Liver (tissue), 3 donors: ENCODE measurements at regions not wholly inside any gene's neighbourhood (a gene's known extent, or its start where the extent isn't known, plus 50 kb on each side); places are given as distances from the start of the nearest gene placed in this dataset.
"Not testable (repeated sequence)": the region's sequence is repeated elsewhere in the genome, so short reads cannot be mapped to it uniquely, and the experiment has no call there.

Experiments used
- FOXA1 ChIP-seq: IDR thresholded peaks from 2 replicates; pipeline ENCODE4 v1.6.1; 2016; ENCODE audit warnings: antibody characterized with exemption
- FOXA2 ChIP-seq: IDR thresholded peaks from 2 replicates; pipeline ENCODE4 v1.6.1; 2016; ENCODE audit warnings: antibody characterized with exemption
- GABPA ChIP-seq, 2 donors: IDR thresholded peaks in 1 of 2; conservative IDR thresholded peaks in 1 of 2; 2 replicates each; pipeline ENCODE4 v1.6.1; 2016; ENCODE audit warnings: antibody characterized with exemption in 2 of 2, mild to moderate bottlenecking in 1 of 2, moderate library complexity in 1 of 2
- HNF4G ChIP-seq: IDR thresholded peaks from 2 replicates; pipeline ENCODE4 v1.6.1; 2016; ENCODE audit warnings: antibody characterized with exemption
- RAD21 ChIP-seq, 2 donors: IDR thresholded peaks; 2 replicates each; pipeline ENCODE4 v1.6.1; 2016; ENCODE audit warnings: antibody characterized with exemption in 2 of 2, mild to moderate bottlenecking in 2 of 2
- RXRA ChIP-seq, 2 donors: IDR thresholded peaks; 2 replicates each; pipeline ENCODE4 v1.6.1; 2017 to 2018; ENCODE audit warnings: antibody characterized with exemption in 2 of 2, mild to moderate bottlenecking in 1 of 2
- TAF1 ChIP-seq: conservative IDR thresholded peaks from 2 replicates; pipeline ENCODE4 v1.6.1; 2016; ENCODE audit warnings: antibody characterized with exemption, mild to moderate bottlenecking
- YY1 ChIP-seq: IDR thresholded peaks from 2 replicates; pipeline ENCODE4 v1.6.1; 2016; ENCODE audit warnings: antibody characterized with exemption, mild to moderate bottlenecking
- ZBTB33 ChIP-seq: IDR thresholded peaks from 2 replicates; pipeline ENCODE4 v1.6.1; 2016; ENCODE audit warnings: antibody characterized with exemption
- TF ChIP-seq, protein P1 (sequence below): fragments of 150-350 bp; IDR thresholded peaks from 2 replicates; pipeline ENCODE4 v1.5.1; 2017; ENCODE audit warnings: improper control_type of control experiment, low read depth, low read length; ENCODE audit not compliant: missing input control
- TF ChIP-seq, protein P2 (sequence below): IDR thresholded peaks from 2 replicates; pipeline ENCODE4 v1.6.1; 2016; ENCODE audit warnings: antibody characterized with exemption
- TF ChIP-seq, protein P3 (sequence below): IDR thresholded peaks from 2 replicates; pipeline ENCODE4 v1.6.1; 2016; ENCODE audit warnings: antibody characterized with exemption
- TF ChIP-seq, protein P4 (sequence below): IDR thresholded peaks from 2 replicates; pipeline ENCODE4 v1.6.1; 2016; ENCODE audit warnings: antibody characterized with exemption, mild to moderate bottlenecking
- donor health status: healthy.
- donor health status: healthy.

DNA sequence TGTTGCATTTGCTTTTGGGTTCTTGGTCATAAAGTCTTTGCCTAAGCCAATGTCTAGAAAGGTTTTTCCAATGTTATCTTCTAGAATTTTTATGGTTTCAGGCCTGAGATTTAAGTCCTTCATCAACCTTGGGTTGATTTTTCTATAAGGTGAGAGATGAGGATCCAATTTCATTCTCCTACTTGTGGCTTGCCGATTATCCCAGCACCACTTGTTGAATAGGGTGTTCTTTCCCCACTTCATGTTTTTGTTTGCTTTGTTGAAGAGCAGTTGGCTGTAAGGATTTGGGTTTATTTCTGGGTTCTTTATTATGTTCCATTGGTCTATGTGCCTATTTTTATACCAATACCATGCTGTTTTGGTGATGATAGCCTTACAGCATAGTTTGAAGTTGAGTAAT lies 615.2 kb downstream of the PTPRC start:
- not testable (repeated sequence) for TF ChIP-seq GABPA (IDR thresholded peaks at IDR 0.05 in 1 of 2, conservative IDR thresholded peaks at IDR 0.05 in 1 of 2); YY1; RAD21 (IDR thresholded peaks at IDR 0.05); HNF4G; RXRA (IDR thresholded peaks at IDR 0.05); FOXA2; FOXA1; ZBTB33; TAF1
- TF ChIP-seq, protein P1, sequence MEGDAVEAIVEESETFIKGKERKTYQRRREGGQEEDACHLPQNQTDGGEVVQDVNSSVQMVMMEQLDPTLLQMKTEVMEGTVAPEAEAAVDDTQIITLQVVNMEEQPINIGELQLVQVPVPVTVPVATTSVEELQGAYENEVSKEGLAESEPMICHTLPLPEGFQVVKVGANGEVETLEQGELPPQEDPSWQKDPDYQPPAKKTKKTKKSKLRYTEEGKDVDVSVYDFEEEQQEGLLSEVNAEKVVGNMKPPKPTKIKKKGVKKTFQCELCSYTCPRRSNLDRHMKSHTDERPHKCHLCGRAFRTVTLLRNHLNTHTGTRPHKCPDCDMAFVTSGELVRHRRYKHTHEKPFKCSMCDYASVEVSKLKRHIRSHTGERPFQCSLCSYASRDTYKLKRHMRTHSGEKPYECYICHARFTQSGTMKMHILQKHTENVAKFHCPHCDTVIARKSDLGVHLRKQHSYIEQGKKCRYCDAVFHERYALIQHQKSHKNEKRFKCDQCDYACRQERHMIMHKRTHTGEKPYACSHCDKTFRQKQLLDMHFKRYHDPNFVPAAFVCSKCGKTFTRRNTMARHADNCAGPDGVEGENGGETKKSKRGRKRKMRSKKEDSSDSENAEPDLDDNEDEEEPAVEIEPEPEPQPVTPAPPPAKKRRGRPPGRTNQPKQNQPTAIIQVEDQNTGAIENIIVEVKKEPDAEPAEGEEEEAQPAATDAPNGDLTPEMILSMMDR: not testable (repeated sequence)
- TF ChIP-seq, protein P2, sequence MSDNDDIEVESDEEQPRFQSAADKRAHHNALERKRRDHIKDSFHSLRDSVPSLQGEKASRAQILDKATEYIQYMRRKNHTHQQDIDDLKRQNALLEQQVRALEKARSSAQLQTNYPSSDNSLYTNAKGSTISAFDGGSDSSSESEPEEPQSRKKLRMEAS: not testable (repeated sequence)
- TF ChIP-seq, protein P3, sequence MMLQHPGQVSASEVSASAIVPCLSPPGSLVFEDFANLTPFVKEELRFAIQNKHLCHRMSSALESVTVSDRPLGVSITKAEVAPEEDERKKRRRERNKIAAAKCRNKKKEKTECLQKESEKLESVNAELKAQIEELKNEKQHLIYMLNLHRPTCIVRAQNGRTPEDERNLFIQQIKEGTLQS: not testable (repeated sequence)
- TF ChIP-seq, protein P4, sequence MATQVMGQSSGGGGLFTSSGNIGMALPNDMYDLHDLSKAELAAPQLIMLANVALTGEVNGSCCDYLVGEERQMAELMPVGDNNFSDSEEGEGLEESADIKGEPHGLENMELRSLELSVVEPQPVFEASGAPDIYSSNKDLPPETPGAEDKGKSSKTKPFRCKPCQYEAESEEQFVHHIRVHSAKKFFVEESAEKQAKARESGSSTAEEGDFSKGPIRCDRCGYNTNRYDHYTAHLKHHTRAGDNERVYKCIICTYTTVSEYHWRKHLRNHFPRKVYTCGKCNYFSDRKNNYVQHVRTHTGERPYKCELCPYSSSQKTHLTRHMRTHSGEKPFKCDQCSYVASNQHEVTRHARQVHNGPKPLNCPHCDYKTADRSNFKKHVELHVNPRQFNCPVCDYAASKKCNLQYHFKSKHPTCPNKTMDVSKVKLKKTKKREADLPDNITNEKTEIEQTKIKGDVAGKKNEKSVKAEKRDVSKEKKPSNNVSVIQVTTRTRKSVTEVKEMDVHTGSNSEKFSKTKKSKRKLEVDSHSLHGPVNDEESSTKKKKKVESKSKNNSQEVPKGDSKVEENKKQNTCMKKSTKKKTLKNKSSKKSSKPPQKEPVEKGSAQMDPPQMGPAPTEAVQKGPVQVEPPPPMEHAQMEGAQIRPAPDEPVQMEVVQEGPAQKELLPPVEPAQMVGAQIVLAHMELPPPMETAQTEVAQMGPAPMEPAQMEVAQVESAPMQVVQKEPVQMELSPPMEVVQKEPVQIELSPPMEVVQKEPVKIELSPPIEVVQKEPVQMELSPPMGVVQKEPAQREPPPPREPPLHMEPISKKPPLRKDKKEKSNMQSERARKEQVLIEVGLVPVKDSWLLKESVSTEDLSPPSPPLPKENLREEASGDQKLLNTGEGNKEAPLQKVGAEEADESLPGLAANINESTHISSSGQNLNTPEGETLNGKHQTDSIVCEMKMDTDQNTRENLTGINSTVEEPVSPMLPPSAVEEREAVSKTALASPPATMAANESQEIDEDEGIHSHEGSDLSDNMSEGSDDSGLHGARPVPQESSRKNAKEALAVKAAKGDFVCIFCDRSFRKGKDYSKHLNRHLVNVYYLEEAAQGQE: not testable (repeated sequence)
